ENCODE measurements at regions not wholly inside any gene's neighbourhood (a gene's known extent, or its start where the extent isn't known, plus 50 kb on each side); places are given as distances from the start of the nearest gene placed in this dataset.
"Not testable (repeated sequence)": the region's sequence is repeated elsewhere in the genome, so short reads cannot be mapped to it uniquely, and the experiment has no call there.

DNA sequence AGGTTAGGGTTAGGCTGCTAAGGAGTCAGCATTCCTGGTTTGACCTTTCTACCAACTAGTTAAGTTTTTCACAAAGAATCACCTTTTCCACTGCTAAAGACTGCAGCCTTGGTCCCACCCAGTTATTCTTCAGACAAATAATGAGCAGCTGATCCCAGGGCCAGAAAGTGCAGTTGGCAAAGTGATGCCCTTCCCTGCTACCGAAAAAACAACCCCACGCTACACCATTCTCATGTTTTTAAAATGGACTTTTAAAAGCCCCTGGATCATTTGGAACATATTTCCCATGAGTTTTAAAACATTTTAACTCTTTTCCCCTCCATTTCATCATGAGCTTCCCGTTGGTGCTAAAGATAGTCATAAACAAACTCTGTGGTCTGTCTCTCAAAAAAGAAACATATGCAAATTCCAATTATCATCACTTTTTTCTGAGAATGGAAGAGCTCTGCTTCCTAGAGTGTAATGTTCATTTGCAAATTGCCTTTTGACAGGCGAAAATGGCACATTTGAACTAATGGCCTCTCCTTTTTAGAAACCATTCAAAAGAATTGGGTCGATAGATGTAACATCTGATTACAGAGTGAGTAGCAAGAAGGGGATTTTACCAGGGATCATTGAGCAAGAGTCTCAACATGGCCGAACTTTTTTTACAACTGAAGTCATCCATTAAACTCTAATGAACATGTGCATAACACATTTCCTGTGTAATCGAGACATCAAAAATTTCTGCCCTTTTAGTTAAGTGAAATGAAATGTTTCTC lies 129.3 kb upstream of the RAP1B start:
- DNase-seq = no peak

DNA sequence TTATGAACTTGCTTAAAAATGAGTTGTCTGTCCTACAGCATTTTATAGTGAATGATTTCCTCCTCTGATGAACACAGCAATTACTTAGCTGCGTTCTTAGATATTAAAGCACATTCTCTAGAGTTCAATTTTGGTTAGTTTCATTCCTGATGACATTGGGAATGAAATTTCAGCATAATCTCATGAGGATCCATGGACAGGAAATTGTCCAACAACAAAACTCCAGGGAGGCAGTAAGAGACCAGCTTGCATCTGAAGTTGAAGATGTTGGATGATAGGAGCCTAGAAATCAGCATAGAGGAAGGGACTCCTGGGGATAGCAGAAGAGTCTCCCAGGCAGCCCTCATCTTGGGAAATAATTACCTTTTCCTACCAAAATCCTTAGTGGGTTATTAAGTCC lies 128.7 kb upstream of the RAP1B start:
- DNase-seq = no peak

DNA sequence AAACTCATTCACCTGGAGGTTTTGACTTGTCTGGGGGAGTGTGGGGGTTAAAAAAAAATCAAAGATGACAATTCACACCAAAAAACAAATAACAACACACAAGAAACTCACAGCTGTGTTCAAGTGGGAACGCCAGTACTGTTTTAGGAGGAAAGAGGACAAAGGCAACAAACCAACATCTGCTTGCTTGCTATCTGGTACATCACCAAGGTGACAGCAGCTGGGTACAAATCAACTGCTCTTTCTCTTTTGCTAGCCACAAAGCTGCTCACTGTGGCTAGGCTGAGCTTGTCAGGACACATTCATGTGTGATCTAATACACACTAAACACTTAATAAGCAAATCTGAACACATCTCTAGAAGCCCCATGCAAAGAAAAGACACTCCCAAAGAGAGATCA lies 128.0 kb upstream of the RAP1B start:
- DNase-seq = no peak

DNA sequence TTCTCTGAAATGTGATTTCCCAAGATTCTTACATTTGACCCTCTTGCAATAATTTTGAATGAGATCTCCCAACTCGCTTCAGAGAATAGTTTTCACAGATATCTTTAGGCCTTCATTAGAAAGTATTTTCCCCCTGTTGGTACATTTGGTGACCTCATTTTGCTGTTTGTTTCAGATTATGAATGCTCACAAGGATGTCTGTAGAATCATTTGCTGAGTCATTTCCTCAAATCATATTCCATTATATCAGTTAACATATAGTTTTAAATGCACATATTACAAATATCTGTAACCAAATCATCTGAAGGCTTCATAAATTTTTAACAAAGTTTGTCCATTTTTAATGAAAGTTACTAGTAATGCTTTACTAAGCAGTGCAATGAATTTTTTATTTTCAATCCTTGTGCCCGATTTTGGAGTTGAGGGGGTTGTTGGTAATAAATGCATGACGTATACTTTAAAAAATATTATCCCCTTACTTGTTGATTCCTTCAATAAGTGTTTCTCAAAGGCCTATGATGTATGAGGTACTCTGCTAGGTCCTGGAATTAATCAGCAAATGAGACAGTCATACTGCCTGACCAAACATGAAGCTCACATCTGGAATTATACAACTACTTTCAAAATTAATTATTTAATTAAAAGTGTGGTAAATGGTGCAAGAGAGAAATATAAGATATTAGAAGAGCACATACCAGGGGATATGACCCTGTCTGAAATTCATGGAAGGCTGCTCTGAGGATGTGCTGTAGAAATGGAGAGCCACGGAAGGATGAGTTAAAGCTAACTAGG lies 126.9 kb upstream of the RAP1B start:
- no peak for DNase-seq

DNA sequence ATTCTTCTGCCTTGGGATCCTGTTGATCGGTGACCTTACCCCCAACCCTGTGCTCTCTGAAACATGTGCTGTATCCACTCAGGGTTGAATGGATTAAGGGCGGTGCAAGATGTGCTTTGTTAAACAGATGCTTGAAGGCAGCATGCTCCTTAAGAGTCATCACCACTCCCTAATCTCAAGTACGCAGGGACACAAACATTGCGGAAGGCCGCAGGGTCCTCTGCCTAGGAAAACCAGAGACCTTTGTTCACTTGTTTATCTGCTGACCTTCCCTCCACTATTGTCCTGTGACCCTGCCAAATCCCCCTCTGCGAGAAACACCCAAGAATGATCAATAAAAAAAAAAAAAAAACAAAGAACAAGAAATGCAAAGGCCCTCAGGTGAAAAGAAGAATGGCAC lies 126.1 kb upstream of the RAP1B start:
- DNase-seq = not testable (repeated sequence)

DNA sequence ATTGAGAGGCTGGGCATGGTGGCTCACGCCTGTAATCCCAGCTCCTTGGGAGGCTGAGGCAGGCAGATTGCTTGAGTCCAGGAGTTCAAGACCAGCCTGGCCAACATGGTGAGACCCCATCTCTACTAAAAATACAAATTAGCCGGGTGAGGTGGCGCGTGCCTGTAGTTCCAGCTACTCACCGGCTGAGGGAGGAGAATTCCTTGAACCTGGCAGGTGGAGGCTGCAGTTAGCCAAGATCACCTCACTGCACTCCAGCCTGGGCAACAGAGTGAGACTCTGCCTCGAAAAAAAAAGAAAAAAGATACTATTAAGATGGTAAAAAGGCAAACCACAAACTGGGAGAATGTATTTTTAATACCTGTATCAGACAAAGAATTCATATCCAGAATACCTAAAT lies 124.2 kb upstream of the RAP1B start:
- DNase-seq = not testable (repeated sequence)

DNA sequence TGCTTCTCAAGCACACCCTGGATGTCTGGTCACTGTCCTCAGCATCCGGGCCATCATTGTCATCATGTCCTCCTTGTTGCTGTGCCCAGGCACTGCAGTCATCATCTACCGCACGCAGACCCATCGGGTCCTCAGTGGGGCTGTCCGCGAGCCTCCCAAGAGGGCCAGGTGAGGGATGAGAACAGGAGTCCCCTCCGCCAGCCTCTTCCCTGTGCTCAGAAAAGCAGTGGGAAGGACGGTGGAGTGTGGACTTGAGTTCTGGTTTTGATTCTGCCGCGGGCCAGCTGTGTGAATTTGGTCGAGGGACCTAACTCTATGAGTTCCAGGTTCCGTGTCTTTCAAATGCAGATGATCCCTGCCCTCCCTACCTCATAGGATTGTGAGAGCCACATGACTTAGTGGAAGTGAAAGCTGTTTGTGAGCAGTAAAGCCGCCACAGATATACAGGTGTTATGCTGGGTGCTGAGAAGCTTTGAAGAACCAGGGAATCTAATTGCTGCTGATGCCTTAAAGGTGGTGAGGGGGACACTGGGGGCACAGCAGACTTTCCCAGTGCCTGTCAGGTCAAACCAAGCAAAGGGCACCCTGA lies 122.9 kb upstream of the RAP1B start:
- no peak for DNase-seq

DNA sequence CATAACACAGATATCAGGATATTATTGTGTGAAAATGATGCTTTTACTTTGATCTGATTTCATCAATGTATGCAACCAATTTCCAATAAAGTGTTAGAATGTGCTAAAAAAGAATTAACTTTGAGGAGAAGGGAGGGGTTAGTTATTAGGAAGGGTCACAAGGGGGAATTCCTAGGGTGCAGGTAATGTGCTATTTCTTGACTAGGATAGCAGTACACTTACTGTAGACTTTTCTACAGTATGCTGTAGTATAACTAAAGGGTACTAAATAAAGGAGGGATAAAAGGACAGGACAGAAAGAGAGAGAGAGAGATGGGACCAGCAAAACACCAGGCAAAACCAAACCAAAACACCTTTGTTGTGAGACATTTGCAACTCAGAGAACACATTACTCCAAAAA lies 121.4 kb upstream of the RAP1B start:
- no peak for DNase-seq

DNA sequence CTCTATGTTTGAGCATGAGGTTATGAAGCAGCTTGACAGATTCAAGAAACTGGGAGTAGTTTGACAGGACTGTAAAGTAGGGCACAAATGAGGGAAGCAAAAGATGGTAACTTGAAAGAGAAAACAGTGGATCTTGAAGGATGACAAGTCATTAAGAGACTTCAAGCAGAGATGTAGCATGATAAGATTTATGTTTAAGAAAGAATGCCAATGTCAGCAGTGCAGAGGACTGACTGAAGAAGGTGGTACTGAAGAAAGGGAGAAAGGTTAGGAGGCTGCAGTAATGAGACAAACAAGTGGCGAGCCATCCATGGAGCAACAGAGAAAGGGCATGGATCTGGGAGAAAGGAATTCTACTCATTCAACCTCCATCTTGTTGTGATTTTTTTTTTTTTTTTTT lies 120.2 kb upstream of the RAP1B start:
- no peak for DNase-seq

DNA sequence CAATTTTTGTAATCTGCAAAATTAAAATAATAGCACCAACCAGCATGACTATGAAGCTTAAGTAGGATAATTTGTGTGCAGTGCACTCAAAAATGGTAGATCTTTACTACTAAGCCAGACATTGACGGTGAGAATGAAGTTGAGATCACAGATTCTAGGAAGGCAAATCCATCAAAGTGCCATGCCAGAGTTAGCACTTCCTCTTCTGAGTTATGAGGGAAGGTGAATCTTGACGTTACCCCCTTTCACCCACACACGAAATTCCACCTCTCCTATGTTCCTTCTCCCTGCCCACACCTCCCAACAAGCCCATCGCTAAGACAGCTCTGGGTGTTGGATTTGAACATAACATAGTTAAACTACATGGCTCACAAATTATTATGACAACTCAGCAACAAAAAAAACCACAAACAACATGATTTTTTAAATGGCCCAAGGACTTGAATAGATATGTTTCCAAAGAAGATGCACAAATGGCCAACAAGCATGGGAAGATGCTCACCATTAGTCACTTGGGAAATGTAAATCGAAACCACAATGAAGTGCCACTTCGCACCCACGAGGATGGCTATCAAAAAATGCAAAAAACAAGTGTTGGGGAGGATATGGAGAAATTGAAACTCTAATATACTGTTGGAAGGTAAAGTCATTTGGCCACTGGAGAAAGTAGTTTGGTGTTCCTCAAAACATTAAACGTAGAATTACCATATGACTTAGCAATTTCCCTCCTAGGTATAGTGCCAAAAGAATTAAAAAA lies 119.3 kb upstream of the RAP1B start:
- DNase-seq = no peak

DNA sequence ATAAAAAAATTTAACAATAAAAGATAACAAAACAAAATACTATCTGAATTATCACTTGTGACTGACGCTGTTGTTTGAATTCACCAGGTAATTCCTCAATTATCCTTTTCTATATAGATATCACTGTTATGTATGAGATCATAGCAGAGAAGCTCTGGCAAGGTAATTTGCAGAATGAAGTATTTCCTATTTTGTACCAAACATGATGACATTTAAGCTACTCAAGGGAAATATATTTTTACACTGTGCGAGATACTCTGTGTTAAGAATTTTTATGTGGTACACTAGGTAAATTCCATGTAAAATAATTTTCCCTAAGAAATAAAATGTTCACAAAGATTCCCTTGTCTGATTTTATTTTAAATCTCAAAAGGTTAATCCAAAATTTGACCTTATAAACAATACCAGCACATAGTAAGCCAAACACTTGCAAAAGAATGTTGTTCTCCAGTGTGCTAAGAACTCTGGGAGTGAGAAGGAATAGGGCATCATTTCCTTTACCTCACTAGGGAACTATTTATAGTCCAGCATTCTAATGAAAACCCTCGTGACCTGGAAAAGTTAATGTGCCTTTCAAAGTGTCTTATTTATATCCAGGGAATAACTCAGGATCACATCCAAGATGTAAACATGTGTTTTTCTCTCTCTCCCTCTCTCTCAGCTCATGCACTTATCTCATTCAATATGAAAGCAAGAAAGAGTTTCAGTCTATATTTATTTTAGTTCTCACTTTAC lies 115.2 kb upstream of the RAP1B start:
- no peak for DNase-seq

DNA sequence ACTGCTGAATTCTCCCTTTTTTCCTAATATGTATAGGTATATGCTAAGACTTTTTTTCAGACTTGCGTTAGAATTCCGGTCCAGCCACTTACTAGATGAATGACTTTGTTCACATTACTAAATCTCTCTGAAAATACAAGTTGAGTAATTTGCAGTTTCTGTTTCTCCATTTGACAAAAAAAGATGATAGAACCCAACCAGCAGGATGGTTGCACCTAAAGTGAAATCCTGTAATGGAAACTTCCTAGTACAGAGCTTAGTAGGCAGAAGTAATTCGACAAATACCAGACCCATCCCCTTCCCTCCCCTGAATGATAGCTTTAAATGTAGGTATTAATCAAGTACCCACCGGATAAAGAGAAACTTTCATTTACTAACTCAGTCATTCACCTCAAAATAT lies 113.6 kb upstream of the RAP1B start:
- no peak for DNase-seq

DNA sequence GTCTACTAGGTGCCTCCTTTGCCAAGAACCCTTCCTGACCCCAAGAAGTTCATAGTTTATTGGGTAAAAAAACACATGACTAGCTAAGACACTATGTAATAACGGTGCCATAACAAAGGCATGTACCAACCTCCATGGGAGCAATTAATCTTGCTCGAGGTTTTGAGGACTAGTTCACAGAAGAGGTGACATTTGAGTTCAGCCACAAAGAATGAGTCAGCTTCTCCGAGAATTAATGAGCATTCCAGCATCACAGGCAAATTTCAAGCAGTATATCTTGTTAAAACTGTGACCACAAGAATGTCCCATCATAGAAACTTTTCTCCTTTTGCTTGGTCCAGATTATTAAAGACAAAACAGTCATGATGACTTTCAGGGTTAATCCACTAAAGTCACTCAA lies 113.0 kb upstream of the RAP1B start:
- no peak for DNase-seq

DNA sequence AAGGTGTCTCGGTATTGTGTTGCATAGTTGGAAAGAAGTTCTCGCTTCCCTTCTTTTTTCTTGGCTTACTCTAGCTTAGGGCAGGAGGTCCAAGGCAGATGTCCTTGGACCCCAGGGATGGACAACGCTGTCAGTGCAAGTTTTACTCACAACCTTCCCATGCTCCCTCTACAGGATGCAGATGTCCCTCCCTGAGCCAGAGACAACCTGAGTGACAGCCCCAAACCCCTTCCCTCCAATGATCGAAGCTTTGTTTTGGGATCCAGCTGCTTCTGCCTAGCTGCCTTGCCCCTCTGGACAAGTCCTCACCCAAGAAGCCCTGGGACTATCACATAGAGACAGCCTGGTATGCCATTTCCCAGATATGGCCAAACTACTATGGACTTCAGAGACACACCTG lies 112.0 kb upstream of the RAP1B start:
- DNase-seq = no peak

DNA sequence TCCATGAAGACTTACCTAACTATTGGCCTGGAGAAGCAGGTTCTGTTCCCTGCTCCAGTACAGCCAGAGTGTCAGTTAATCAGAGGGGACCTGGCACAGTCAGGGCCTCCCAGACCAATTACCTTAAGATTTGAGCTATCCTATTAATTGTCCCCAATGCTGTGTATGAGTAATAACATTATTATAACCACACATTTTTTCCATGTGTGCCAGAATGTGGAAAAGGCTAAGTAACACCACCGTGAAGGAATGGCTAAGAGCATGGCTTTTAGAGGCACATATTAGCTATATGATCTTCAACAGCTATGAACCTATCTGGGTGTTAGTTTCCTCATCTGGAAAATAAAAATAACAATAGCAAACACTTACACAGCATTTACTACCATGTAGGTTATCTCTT lies 111.1 kb upstream of the RAP1B start:
- no peak for DNase-seq

DNA sequence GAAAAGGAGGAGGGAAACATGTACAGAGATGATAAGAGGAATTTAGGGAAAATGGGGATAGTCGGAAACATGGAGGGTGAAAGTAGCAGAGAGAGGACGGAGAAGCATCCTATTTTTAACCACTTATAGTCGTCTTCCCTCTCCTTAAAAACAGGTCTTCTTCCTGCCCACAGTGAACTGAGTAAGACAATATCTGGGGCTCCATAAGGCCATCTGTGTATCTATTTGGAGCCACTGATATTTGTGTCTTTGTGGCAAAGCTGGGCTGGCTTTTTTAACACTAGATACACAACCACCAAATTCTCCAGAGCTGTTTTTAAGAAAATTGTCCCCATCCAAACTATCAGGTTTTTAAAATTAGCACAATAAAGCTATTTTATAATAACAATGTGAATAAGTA lies 109.5 kb upstream of the RAP1B start:
- no peak for DNase-seq

DNA sequence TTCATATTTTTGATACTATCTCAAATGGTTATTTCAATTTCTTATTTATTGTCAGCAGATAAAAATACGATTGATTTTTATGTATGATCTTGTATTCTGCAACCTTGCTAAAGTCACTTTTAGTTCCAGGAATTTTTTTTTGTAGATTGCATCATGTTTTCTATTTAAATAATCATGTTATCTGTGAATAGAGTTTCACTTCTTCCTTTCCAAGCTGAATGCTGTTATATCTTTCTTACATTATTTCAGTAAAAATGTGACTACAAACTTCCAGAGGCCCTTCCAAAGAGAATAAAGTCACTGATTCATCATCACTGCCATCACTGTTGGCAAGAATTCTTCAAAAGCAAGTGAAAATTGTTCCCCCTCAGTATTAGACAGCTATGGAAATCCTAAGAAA lies 104.7 kb upstream of the RAP1B start:
- DNase-seq = no peak

DNA sequence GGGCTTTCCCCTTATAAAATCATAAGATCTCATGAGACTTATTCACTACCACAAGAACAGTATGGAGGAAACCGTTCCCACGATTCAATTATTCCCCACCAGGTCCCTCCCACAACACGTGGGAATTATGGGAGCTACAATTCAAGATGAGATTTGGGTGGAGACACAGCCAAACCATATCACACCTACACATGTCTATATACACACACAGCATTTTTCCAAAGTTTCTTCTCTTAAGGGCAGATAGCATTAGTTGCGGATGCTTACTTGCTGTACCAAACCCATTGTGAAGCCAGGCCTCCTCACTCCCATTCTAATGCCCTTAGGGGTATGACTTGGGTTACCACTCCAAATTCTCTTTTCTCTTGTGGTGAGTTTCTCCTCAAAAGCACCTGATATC lies 104.1 kb upstream of the RAP1B start:
- no peak for DNase-seq

DNA sequence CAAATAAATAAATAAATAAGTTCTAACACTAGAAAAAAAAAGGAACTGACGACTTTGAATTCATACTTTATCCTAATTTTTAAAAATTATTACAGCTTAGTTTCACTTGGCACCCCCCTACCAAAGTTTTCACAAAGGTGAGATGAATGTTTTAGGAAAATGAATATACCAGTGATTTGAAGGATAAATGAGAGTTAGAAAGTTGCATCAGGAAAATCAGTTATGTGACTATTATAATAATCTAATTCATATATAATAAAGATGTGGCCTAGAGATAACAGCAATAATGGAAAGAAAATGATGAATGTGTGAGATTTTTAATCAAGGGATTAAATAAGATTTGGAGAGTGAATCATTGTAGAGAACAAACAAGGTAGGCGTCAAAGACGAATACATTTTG lies 103.0 kb upstream of the RAP1B start:
- DNase-seq = no peak

DNA sequence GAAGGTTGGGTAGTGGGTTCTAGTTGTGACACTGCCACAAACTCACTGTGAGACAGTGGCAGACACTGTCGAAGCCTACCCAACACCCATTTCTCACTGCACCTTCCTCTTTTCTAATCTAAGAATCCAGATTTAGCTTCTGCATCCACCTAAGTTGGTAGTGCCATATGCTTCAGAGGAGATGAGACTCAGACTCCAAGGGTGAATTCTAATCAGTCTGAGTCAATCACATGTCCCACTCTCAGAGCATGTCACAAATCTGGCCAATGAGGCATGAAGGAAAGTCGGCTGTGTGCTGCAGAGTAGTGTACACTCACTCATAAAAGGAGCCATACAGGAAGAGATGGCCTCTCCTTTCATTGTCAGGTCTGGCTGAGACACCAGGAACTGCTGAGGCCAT lies 102.1 kb upstream of the RAP1B start:
- no peak for DNase-seq

DNA sequence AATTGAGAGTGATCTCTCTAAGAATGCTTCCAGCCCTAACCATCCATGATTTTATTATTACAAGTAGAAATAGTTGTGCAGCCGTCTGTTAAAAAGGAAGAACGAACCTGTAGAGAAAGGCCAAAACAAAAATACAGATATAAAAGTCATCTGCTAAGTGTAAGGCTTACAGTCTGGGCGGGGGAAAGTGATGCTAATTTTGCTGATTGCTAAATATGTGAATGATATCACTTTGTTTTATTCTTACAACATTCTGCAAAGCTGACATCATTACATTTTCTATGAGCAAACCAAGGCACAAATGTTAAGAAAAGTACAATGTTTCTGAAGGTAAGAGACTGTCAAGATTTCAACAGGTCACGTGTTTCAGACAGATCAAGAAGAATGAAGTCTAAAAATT lies 101.5 kb upstream of the RAP1B start:
- DNase-seq = no peak

DNA sequence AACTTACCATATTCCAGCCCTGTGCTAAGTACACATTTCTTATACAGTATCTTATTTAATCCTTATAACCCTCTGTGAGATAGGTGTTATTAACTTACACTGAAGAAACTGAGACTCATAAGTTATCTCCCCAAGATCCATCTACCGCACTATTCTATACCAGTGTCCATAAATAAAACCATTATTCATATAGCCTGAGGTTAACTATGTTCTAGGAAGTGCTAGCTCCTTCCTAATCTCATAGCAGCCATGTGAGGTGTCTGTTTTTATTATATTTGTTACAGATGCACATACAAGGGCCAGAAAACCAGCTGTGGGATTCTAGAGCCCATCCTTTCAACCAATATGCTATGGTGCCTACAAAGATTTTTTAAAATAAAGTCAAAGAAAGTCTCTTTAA lies 100.3 kb upstream of the RAP1B start:
- no peak for DNase-seq

Data from stimulated activated CD4-positive, alpha-beta T cell treated with anti-CD3 and anti-CD28 coated beads, Interleukin-2, amount 100 ng/mL, for 24 hours (primary cell).